ENCODE measurements at regions not wholly inside any gene's neighbourhood (a gene's known extent, or its start where the extent isn't known, plus 50 kb on each side); places are given as distances from the start of the nearest gene placed in this dataset.

- TF ChIP-seq CTCF (IDR thresholded peaks at IDR 0.05; ENCODE audit: insufficient read depth, low read length) (no peak), REST (IDR thresholded peaks at IDR 0.05; ENCODE audit: insufficient replicate concordance, low read depth) (no peak), SPI1 (IDR thresholded peaks at IDR 0.05; ENCODE audit: borderline replicate concordance, low read depth) (no peak), POLR2AphosphoS5 (IDR thresholded peaks at IDR 0.05; ENCODE audit: low read depth) (no peak), GABPA (IDR thresholded peaks at IDR 0.05; ENCODE audit: low read depth) (no peak)
These were observed 403.7 kb upstream of the EPHA5 start for GRCh38 chr4:66073961-66074360.

All from HL-60 (cell line).